ENCODE measurements at regions not wholly inside any gene's neighbourhood (a gene's known extent, or its start where the extent isn't known, plus 50 kb on each side); places are given as distances from the start of the nearest gene placed in this dataset.

DNA sequence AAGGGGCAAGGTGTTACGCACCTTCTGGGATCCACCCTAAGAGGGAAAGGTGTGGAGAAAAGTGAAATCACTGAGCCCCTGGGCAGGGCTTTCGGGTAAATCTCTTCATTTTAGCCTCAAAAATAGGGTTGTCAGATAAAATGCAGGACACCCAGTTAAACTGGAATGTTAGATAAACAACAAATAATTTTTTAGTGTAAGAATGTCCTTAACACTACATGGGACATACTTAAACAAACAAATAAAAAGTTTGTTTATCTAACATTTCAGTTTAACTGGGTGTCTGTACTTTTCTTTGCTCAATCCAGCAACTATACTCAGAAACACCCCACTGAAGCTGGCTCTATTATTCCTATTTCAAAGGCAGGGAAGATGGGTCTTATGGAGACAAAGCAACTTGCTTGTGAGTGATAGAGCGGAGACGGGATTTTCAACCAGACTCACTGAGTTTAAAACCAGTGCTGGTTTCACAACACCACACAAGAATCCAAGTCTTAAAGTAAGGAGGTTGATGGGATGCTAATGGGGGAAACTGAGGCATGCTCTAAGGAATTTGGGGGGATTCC is 144.8 kb upstream of the RBPJ start:
- H3K27ac ChIP-seq (ENCODE audit: low read length): no peak overlapping the region
- no peak overlapping the region for H3K4me3 ChIP-seq (ENCODE audit: low read length)
- H3K9me3 ChIP-seq (ENCODE audit: insufficient read depth, low read depth, low read length): no peaks in the 10 kb centered on the region; the same call in 1 of the 2 replicates
- H3K9ac ChIP-seq (ENCODE audit: low read depth, low read length): no peak overlapping the region
- no peaks in the 10 kb centered on the region for H3K4me1 ChIP-seq (ENCODE audit: insufficient read depth, low read length)
- H3K36me3 ChIP-seq (ENCODE audit: insufficient read depth, low read depth, low read length): no peaks in the 10 kb centered on the region
- no peaks in the 10 kb centered on the region for H3K27me3 ChIP-seq (ENCODE audit: insufficient read depth, low read length)

DNA sequence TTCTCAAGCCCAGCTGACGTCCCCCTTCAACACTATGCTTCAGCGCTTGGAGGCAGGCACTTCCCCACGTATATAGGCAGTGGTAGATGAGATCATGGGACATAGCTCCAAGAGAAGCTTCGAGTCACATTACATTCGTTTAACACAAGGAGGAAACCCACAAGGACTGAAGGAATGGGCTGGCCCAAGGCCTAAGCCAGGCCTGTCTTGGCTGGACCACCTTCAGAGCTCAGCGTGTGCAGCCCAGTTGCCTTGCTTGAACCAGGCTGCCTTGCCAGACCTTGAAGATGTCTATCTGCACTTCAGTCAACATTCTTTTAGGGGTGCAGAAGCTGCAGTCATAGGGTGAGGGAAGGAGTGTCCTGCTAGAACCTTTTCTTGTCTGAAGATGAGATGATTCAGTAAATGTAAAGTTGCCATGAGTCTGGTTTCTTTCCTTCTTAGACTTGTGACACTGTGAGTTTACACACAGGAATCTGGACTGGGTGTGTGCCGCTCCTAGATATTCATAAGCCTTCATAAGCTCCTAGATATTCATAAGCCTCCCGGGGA is 144.1 kb upstream of the RBPJ start:
- Histone ChIP-seq H3K9me3 (ENCODE audit: insufficient read depth, low read depth, low read length) (no peaks in the 10 kb centered on the region; the same call in 1 of the 2 replicates), H3K27ac (ENCODE audit: low read length) (no peak overlapping the region), H3K36me3 (ENCODE audit: insufficient read depth, low read depth, low read length) (no peaks in the 10 kb centered on the region), H3K27me3 (ENCODE audit: insufficient read depth, low read length) (no peaks in the 10 kb centered on the region), H3K4me3 (ENCODE audit: low read length) (no peak overlapping the region), H3K4me1 (ENCODE audit: insufficient read depth, low read length) (no peaks in the 10 kb centered on the region), H3K9ac (ENCODE audit: low read depth, low read length) (no peak overlapping the region)

DNA sequence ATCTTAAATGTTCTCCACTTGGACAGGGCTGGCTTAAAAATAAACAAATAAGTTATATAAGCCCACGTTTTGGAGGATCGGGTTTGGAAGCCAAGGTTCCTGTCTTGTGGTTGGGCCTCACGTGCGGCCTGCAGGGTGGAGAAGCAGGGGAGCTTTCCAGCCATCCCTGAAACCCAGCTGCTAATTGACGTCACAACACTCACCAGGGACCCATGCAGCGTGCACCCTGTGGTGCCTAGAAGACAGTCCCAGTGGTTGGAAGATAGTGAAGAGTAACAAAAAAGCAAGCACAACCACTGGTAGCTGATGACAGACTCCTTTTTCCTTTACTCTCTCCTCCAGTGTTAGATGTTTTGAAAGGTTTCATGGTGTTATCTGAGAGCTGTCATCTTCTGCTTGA is 142.0 kb upstream of the RBPJ start:
- Histone ChIP-seq H3K9ac (ENCODE audit: low read depth, low read length) (no peak overlapping the region), H3K27me3 (ENCODE audit: insufficient read depth, low read length) (no peaks in the 10 kb centered on the region), H3K9me3 (ENCODE audit: insufficient read depth, low read depth, low read length) (no peaks in the 10 kb centered on the region; the same call in 1 of the 2 replicates), H3K36me3 (ENCODE audit: insufficient read depth, low read depth, low read length) (no peaks in the 10 kb centered on the region), H3K27ac (ENCODE audit: low read length) (no peak overlapping the region), H3K4me1 (ENCODE audit: insufficient read depth, low read length) (no peaks in the 10 kb centered on the region), H3K4me3 (ENCODE audit: low read length) (no peak overlapping the region)

DNA sequence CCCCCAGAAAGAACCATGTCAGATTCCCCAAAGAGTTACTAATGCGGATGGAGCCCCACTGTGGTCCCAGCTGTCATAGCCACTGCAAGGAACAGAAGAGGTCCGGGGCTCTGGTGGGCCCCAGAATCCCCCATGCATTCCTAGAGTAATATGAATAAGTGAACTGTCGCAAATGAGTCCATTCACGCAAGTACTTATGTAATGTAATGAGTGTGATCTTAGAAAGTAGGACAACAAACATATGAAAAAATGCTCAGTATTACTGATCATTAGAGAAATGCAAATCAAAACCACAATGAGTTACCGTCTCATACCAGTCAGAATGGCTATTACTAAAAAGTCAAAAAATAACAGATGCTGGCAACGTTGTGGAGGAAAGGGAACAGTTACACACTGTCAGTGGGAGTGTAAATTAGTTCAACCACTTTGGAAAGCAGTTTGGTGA is 141.5 kb upstream of the RBPJ start:
- Histone ChIP-seq H3K27ac (ENCODE audit: low read length) (no peak overlapping the region), H3K36me3 (ENCODE audit: insufficient read depth, low read depth, low read length) (no peaks in the 10 kb centered on the region), H3K27me3 (ENCODE audit: insufficient read depth, low read length) (no peaks in the 10 kb centered on the region), H3K4me1 (ENCODE audit: insufficient read depth, low read length) (no peaks in the 10 kb centered on the region), H3K4me3 (ENCODE audit: low read length) (no peak overlapping the region), H3K9me3 (ENCODE audit: insufficient read depth, low read depth, low read length) (no peaks in the 10 kb centered on the region; the same call in 1 of the 2 replicates), H3K9ac (ENCODE audit: low read depth, low read length) (no peak overlapping the region)

DNA sequence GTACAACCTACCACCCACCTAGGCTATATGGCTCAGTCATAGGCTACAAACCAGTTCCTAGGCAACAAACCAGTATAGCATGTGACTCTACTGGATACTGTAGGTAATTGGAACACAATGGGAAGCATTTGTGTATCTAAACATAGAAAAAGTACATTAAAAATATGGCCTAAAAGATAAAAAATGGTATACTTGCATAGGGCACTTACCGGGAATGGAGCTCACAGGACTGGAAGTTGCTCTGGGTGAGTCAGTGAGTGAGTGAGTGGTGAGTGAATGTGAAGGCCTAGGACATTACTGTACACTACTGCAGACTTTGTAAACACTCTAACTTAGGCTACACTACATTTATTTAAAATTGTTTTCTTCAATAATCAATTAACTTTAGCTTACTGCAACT is 139.2 kb upstream of the RBPJ start:
- Histone ChIP-seq H3K36me3 (ENCODE audit: insufficient read depth, low read depth, low read length) (no peaks in the 10 kb centered on the region), H3K4me1 (ENCODE audit: insufficient read depth, low read length) (no peaks in the 10 kb centered on the region), H3K9ac (ENCODE audit: low read depth, low read length) (no peak overlapping the region), H3K27ac (ENCODE audit: low read length) (no peak overlapping the region), H3K9me3 (ENCODE audit: insufficient read depth, low read depth, low read length) (no peaks in the 10 kb centered on the region; the same call in 1 of the 2 replicates), H3K27me3 (ENCODE audit: insufficient read depth, low read length) (no peaks in the 10 kb centered on the region), H3K4me3 (ENCODE audit: low read length) (no peak overlapping the region)

DNA sequence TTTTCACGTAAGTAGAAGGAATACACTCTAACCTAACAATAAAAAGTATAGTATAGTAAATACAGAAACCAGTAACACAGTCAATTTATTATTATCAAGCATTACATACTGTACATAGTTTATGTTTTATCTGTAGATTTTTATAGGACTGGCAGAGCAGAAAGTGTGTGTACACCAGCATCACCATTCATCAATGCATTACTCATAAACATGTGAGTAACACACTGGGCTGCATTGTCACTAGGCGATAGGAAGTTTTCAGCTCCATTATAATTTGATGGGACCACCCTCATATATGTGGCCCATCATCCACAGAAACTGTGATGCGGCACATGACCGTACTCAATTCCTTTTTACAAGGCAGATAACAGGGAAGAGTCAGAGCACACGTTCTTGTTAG is 137.8 kb upstream of the RBPJ start:
- no peaks in the 10 kb centered on the region for H3K27me3 ChIP-seq (ENCODE audit: insufficient read depth, low read length)
- H3K4me3 ChIP-seq (ENCODE audit: low read length): no peak overlapping the region
- H3K4me1 ChIP-seq (ENCODE audit: insufficient read depth, low read length): no peaks in the 10 kb centered on the region
- no peaks in the 10 kb centered on the region for H3K36me3 ChIP-seq (ENCODE audit: insufficient read depth, low read depth, low read length)
- H3K9ac ChIP-seq (ENCODE audit: low read depth, low read length): no peak overlapping the region
- H3K9me3 ChIP-seq (ENCODE audit: insufficient read depth, low read depth, low read length): no peaks in the 10 kb centered on the region; the same call in 1 of the 2 replicates
- no peak overlapping the region for H3K27ac ChIP-seq (ENCODE audit: low read length)

DNA sequence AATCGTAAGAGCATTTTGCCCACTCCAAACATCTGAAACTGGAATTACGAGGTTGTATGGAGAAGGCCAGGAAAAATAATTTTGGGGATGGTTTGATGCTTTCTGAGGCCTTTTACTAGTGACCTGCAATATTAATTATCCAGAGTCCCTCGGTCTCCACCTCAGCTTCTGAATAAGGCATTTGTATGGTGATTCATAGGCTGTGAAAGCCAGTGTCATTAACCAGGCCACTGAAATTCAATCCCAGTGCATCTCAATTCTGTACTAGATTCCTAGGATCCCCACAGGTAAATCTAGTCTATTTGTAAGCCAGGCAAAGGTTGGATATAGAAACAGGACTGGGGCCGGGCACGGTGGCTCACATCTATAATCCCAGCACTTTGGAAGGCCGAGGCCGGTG is 135.4 kb upstream of the RBPJ start:
- H3K9me3 ChIP-seq (ENCODE audit: insufficient read depth, low read depth, low read length): no peaks in the 10 kb centered on the region; the same call in 1 of the 2 replicates
- H3K4me3 ChIP-seq (ENCODE audit: low read length): no peak overlapping the region
- H3K4me1 ChIP-seq (ENCODE audit: insufficient read depth, low read length): no peaks in the 10 kb centered on the region
- no peak overlapping the region for H3K27ac ChIP-seq (ENCODE audit: low read length)
- no peaks in the 10 kb centered on the region for H3K27me3 ChIP-seq (ENCODE audit: insufficient read depth, low read length)
- no peak overlapping the region for H3K9ac ChIP-seq (ENCODE audit: low read depth, low read length)
- no peaks in the 10 kb centered on the region for H3K36me3 ChIP-seq (ENCODE audit: insufficient read depth, low read depth, low read length)

DNA sequence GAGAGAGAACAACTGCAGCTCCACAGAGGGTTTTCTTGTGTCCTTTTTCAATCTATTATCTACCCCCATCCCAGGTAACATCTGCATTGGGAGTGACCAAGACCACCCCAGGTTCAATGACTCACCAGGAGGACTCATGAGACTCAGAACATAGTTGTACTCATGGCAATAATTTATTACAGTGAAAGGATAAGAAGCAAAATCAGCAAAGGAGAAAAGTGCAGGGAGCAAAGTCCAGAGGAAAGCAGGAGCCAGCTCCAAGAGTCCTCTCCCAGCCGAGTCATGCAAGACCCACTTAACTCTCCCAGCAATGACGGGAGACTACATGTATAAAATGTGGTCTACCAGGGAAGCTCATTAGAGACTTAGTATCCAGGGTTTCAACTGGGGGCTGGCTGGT is 129.5 kb upstream of the RBPJ start:
- no peak overlapping the region for H3K27ac ChIP-seq (ENCODE audit: low read length)
- H3K36me3 ChIP-seq (ENCODE audit: insufficient read depth, low read depth, low read length): no peaks in the 10 kb centered on the region
- no peak overlapping the region for H3K9ac ChIP-seq (ENCODE audit: low read depth, low read length)
- H3K4me3 ChIP-seq (ENCODE audit: low read length): no peak overlapping the region
- H3K27me3 ChIP-seq (ENCODE audit: insufficient read depth, low read length): no peaks in the 10 kb centered on the region
- no peaks in the 10 kb centered on the region for H3K4me1 ChIP-seq (ENCODE audit: insufficient read depth, low read length)
- no peaks in the 10 kb centered on the region for H3K9me3 ChIP-seq (ENCODE audit: insufficient read depth, low read depth, low read length)

DNA sequence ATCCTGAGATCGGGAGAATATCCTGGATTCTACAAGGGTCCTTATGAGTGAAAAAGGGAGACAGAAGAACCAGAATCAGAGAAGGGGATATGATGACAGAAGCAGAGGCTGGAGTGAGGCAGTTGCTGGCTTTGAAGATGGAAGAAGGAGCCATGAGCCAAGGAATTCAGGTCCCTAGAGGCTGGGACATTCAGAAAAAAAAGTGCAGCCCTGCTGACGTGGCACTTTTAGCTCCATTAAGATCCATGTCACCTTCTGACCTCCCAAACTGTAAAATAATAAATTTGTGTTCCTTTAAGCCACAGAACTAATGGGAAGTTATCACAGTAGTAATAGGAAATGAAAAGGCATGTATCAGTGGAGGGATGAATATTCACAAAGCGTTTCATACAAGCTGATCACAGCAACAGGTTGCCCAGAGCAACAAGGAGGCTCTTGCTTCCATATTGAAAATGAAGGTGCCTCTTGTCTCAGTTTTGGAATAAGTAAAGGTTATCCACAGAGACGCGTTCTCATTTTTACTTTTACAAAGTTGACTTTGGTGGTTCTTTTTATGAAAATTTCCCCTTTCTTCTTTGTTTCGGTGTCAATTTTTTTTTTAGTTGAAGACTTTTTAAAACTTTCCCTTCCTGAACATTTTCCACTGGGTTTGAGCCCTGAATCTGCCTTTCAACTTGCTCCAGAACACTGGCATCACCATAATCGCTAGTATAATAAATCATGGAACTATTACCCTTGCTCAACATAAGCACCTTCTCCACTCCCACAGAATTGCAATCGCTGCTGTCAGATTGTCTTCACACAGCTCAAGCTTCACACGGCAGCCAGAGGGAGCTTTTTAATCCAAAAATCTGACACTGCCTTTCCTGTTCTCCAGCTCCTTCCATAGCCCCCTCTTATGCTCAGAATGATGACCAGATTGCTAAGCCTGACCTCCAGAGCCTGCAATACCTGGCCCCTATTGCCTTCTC is 127.6 kb upstream of the RBPJ start:
- H3K4me1 ChIP-seq (ENCODE audit: insufficient read depth, low read length): no peaks in the 10 kb centered on the region
- no peaks in the 10 kb centered on the region for H3K36me3 ChIP-seq (ENCODE audit: insufficient read depth, low read depth, low read length)
- H3K9ac ChIP-seq (ENCODE audit: low read depth, low read length): no peak overlapping the region
- H3K4me3 ChIP-seq (ENCODE audit: low read length): no peak overlapping the region
- H3K27ac ChIP-seq (ENCODE audit: low read length): no peak overlapping the region
- H3K27me3 ChIP-seq (ENCODE audit: insufficient read depth, low read length): no peaks in the 10 kb centered on the region
- H3K9me3 ChIP-seq (ENCODE audit: insufficient read depth, low read depth, low read length): no peaks in the 10 kb centered on the region

DNA sequence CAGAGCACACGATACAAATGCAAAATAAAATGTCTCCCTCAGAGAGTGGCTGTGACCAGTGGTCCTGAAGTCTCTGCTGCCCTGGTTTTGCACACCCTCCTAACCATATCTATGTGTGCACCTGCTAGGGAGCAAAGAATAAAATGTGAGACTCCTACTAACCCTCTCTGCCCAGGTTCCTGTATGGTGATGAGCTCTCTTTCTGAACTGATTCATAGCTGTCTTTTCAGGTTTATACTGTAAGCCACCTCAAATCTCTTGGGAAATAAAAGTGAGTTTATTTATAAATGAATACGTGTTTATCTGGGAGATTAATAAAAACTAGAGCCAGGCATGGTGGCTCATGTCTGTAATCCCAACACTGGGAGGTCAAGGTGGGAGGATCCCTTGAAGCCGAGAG is 126.0 kb upstream of the RBPJ start:
- Histone ChIP-seq H3K4me3 (ENCODE audit: low read length) (no peak overlapping the region), H3K9ac (ENCODE audit: low read depth, low read length) (no peak overlapping the region), H3K9me3 (ENCODE audit: insufficient read depth, low read depth, low read length) (no peaks in the 10 kb centered on the region), H3K4me1 (ENCODE audit: insufficient read depth, low read length) (no peaks in the 10 kb centered on the region), H3K27ac (ENCODE audit: low read length) (no peak overlapping the region), H3K36me3 (ENCODE audit: insufficient read depth, low read depth, low read length) (no peaks in the 10 kb centered on the region), H3K27me3 (ENCODE audit: insufficient read depth, low read length) (no peaks in the 10 kb centered on the region)

DNA sequence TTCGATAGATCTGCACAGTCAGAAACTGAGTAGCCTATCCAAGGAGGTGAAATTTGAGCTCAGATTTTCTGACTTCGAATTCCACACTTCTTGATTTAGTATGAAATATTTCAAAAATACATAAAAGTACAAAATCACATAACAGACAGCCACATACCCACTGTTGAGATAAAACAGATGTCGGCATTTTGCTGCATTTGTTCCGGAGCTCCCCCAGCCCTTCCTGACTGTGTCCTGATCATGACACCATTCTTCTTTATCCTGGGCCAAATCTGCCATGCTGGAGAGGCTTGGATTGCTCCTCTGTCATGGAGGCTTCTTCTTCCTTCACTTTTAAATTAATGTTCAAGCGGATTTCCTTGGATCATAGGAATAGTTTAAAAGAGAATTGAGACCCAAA is 124.2 kb upstream of the RBPJ start:
- Histone ChIP-seq H3K27me3 (ENCODE audit: insufficient read depth, low read length) (no peaks in the 10 kb centered on the region), H3K4me3 (ENCODE audit: low read length) (no peak overlapping the region), H3K9ac (ENCODE audit: low read depth, low read length) (no peak overlapping the region), H3K36me3 (ENCODE audit: insufficient read depth, low read depth, low read length) (no peaks in the 10 kb centered on the region), H3K4me1 (ENCODE audit: insufficient read depth, low read length) (no peaks in the 10 kb centered on the region), H3K27ac (ENCODE audit: low read length) (no peak overlapping the region), H3K9me3 (ENCODE audit: insufficient read depth, low read depth, low read length) (no peaks in the 10 kb centered on the region)
